ENCODE measurements at regions not wholly inside any gene's neighbourhood (a gene's known extent, or its start where the extent isn't known, plus 50 kb on each side); places are given as distances from the start of the nearest gene placed in this dataset.

DNA sequence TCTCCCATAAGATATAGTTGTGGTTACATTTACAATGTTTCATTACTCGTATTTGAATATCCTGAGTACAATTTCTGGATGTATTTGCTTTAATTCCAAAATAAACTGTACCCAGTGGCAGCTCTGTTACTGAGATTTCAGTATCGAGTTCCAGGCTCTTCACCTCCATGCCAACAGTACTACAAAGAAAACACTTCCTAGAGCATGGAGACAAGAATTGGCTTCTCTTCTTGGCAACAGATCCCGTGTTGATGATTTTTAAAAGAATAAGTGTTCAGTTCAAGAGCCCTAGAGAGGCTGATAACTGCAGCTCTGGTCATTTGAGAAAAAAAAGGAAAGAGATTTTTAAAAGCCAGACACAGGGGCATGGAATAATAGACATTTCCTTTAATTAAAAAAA, 302.8 kb downstream of the EFNB2 start:
- DNase-seq, result no peak

DNA sequence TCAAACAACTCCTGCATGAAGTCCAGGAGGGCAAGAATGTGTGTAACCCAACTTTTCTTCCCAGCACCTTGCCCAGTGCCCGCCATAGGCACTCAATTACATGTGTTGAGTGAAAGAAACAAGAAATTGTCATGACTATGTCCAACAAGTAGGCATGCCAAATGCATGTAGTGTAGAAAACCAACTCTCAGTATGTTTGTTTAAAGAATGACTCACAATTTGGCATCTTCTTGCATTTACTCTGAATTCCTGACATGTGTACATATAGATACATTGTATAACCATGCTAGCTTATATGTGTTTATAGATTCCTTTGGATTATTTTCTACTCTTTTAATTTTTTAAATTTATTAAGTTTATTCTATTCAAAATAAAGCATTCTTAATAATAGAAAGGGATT, 305.0 kb downstream of the EFNB2 start:
- no peak for DNase-seq

DNA sequence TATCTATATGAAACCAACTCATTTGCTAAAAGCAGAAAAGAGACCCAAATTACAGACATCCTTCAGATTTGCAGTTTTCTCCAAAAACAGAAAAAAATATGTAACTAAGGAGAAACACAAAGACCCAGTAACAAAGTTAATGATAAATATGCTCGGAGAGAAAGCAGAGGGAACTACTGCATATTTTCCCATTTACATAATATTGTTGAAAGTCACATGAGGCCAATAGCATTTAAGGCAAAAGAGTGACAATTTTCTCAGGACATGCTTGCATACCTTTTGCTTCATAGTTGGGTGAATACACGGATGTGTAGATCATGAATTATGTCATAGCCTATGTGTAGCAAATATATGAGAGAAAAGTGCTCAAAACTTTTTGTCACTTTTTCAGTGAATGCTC, 310.3 kb downstream of the EFNB2 start:
- DNase-seq, result no peak

DNA sequence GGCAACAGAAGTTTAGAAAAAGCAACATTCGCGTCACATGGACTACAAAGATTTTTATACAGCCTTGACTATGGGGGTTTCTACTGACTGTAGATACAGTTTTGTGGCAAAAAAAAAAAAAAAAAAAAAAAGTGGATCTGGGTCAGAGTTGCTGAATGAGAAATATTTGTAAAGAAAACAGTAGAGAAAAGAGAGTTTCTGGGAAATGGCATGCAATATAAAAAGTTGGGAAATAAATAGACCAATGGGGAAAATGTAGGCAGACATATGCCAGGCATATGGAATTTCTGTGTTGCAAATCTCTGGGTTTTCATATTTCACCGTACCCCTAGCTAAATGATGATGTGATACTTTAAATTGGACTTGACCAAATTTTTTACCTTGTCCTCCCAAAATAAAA, 315.3 kb downstream of the EFNB2 start:
- no peak for DNase-seq

DNA sequence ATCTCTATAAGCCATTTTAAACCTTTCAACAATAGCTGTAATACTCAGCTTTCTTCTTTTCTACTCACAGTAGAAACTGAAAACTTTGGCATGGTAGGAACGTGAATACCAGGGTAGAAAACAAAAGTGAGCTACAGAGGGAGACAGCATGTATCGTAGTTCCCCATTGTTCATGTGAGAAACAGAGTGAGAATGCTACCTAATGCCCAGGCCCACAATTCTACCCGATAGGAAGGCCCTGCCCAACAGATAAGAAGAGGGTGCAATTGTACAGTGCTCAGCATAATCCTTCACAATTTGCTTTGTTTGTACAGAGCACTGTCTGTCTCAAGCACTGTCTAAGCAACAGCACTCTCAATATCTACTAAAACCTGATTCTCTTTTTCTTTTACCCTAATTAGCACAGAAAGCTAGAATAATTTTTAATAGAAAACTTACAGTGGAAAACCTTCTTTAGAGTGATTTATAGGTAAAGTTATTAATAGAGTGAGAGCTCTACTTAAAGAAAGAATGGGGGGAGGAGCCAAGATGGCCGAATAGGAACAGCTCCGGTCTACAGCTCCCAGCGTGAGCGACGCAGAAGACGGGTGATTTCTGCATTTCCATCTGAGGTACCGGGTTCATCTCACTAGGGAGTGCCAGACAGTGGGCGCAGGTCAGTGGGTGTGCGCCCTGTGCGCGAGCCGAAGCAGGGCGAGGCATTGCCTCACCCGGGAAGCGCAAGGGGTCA, 322.3 kb downstream of the EFNB2 start:
- no peak for DNase-seq

DNA sequence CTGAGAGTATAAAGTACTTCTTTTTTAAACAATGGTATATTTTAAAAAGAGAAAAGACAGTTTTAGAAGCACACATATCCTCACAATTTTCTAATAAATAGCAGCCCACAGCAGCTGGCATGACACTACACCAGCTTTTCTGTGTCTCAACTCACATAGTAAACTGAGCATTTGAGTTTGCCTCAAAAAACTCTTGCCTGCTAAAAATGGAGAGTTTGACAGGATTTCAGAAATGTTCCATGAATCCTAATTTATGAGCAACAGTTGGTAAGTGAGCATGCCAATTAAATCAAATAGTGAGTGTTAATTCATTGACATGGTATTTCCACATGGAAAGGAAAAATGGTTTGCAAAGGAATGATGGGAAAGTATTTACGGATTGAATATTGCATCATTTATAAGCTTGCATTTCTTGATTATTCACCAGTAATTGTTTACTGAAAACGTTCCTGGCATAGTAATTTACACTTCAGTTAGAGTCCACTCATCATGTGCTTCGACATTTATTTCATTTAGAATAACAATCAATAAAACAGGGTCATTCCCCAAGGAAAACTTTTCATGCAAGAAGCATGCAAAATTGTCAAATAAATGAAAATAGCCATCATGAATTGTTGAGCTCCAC, 323.0 kb downstream of the EFNB2 start:
- DNase-seq, result no peak

DNA sequence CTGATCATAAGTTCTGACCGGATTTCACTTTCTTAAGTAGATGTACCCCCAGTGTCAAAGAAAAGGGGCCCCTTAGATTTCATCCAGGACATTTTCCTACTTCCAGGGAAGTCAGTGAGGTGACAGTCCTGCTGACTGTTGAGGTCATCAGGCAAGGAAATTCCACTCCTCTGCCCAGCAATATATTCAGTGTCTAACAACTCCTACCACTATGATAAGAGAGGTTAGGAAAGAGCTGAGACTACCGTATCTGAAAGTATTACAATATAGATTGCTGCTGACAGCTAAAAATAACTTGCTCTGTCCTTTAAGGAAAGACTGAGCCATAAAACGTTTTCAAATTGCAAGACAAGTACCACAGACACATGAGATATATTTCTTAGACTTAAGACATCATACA, 325.1 kb downstream of the EFNB2 start:
- no peak for DNase-seq

DNA sequence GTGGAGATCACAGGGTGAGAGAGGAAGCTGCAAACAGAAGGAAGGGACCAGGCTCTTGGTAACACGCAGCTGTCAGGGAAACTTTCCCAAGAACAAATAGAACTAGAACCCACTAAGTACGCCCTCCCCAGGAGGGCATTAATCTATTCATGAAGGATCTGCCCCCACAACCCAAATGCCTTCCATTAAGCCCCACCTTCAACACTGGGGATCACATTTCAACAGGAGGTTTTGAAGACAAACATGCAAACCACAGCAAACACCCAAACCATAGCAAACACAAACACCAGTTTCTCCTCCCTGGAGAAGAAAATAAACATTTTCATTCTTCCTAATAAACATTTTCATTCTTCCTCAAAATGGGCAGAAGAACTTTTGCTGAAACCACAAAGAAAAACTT, 329.6 kb downstream of the EFNB2 start:
- DNase-seq, result no peak

DNA sequence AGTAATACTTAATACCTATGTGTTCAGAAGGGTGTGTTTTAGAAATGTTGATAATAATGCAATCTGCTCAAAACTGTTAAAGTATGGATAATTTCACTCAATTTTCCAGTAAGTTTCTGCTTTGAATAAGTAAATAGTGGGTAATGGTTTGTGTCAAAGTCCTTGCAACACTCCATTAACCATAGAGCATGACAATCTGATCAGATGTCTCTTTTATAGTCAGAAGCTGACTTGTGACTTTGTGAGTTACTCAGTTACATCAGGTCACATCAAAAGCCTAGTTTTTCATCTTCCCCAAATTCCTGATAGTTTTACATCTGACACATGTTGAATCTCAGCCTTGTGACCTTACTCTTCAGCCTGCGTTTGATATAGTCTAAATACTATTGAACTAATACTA, 338.0 kb downstream of the EFNB2 start:
- no peak for DNase-seq

DNA sequence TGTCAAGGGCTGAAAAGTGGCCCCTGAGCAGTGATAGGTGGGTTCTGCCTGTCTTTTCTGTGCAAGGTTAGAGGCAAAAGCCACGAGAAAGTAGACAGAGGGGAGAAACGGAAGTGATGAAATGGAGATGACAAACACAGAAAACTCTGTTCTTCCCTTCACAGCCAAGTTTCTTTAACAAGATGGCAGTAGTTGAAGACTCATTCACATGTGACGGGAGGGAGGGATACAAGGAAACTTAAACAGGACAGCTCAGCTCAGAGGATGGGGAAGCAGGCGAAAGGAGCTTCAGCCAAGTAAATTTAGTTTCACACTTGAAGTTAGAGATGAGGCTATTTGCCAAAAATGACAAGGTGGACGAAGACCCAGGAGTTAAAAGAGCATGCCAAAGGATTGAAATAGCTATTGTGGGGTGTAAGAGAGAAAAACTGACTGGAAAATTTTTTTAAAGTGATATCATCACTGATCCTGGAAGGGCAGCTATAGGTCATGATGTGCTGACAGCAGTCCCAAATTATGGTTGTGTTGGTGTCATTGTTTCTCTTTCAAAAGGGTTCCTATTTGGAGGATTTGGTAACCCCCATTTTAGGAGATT, 347.9 kb downstream of the EFNB2 start:
- DNase-seq, result no peak

DNA sequence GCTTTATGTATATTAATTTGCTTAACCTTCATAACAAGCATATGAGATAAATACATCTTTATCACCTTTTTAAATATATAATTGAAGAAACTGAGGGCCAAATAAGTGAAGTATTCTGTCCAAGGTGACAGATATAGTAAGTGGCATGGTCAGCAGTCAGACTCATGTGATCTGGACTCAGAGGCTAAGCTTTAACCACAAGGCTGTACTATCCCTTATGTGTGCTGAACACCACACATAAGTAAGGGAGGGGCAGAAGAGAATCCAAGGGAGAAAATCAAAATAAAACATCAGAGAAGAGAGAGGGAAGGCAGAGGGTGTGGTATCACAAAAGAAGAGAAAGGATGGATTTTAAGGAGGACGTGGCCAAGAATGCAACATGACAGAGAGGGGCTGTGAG, 348.4 kb downstream of the EFNB2 start:
- DNase-seq, result no peak

DNA sequence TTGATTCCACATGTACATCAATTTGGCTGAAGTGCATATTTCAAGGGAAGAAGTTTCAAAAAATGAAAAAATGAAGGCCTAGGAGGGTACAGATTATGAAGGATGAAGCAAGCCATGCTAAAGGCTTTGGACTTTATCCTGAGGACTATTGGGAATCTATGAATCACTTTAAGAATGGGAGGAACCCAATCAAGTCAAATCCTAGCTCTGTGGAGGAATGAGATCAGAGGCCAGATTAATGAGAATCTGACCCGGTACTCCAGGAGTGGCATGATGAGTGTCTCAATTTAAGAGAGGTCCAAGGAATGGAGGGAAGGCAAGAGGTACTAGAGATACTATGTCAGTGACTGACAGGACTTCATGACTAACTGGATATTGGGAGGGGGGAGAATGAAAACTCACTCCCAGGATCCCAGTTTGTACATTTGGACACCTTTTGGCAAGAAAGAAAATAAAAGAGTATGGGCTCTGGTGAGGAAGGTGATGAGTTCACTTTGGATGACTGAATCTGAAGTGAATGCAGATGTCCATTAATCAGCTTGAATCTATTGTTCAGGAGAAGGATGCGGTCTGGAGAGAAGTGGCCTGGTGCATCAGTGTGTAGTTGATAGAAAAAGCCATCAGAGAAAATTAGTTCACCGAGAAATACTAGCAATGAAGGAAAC, 349.0 kb downstream of the EFNB2 start:
- no peak for DNase-seq

DNA sequence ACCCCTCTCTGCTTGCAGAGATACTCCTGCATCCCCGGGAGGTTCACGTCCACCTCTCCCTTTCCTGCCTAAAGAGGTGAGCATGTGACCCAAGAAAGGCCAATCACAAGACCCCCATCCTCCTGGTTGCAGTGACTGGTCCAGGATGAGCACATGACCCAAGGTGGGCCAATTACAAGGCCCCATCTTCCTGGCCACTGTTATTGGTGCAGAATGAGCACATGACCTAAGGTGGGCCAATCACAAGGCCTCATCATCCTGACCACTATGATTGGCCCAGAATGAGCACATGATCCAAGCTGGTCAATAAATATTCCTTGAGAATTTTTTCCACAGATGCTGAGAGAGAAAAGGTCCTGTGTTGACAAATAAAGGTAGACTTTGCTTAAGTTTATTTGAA, 350.7 kb downstream of the EFNB2 start:
- no peak for DNase-seq

DNA sequence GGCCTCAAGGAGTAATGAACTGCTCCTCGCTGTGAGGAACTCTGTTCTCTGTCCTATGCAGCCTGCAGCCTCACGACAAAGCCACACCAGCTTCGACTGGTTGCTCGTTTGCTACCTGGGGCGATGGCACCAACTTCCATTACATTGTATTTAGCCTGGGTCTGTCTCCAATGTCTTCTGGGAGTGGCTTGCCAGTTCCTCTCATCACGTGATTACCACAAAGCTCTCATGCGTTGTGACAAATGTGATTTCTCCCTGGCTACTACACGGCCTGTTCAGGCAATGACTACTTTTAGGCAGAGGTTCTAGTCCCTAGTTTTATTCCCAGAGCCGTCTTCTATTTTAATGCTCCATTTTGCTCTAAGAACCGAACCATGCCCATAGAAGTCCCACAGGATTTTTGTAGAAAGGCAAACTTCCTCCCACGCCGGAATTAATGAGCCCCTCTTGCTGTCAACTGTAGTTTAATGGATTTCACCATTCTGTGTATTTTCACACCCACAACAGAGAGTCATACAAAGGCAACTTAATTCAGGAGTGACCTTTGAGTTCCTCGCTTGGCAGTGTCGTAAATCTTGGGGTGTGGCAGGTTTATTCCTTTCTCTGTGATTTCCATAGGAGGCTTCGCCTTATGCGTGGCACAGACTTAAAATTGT, 351.9 kb downstream of the EFNB2 start:
- DNase-seq, result no peak

DNA sequence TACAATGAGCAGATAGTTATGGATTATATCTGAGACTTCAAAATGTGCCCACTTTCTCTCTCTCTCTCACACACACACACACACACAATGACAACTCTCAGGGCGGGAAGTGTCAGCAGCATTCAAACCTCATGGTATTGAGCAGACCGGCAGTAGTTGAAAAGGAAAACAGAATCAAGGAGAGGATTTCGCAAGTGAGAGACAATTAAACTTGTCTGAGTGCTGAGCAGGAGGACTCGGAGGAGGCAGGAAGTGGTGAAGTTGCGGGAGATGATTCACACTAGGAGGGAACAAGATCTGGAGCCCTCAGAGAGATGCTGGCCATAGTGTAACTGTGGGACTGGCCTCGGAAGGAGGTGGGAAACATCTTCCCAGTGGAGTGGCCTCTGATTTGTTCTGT, 353.1 kb downstream of the EFNB2 start:
- no peak for DNase-seq

DNA sequence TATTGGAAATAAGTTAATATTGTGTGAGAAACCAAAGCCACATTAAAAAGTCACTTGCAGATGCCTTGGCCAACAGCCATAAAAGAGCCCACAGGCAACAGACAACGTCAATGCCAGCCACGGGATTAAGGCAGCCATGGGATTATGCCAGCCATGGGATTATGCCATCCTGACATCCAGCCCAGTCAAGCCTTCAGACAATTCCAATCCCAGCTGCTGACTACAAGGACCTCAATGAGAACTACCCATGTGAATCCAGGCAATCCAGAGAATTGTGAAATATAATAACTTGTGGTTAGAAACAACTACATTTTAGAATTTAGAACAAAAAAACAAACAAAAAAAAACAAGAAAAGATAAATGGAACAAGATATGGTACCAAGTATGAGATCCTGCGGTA, 356.6 kb downstream of the EFNB2 start:
- no peak for DNase-seq

DNA sequence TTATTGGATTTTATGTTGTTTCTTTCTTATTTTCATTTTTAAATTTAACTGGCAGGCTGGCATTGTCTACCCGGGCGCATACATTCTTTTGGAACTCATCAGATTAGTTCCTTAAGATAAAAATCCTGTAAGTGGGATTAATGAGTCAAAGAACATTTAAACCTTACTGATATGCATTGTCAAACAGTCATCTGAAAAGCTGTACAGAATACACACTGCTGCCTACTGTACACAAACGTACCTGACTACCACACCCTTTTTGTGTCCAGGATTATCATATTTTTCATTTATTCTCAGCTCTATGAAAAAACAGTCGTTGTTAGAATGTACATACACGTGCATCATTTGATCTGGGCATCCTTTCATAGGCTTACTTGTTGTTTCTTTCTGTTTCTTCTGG, 358.3 kb downstream of the EFNB2 start:
- no peak for DNase-seq

DNA sequence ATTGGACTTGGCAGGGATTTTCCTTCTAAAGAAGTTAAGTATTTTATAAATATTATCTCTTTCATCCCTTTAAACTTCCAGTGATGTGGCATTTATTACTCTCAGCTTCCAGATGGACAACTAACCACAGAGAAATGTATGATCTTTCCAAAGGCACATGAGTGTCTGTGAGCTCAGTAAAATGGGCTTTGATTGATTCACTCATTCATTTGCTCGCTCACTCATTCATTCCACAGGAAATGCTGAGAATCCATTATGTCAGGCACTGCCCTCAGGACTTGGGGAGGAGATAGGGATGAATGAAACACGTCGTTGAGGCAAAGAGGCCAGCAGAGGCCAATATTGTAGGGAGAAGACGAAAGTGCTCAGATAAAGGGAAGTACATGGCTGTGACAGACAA, 359.3 kb downstream of the EFNB2 start:
- DNase-seq, result no peak

DNA sequence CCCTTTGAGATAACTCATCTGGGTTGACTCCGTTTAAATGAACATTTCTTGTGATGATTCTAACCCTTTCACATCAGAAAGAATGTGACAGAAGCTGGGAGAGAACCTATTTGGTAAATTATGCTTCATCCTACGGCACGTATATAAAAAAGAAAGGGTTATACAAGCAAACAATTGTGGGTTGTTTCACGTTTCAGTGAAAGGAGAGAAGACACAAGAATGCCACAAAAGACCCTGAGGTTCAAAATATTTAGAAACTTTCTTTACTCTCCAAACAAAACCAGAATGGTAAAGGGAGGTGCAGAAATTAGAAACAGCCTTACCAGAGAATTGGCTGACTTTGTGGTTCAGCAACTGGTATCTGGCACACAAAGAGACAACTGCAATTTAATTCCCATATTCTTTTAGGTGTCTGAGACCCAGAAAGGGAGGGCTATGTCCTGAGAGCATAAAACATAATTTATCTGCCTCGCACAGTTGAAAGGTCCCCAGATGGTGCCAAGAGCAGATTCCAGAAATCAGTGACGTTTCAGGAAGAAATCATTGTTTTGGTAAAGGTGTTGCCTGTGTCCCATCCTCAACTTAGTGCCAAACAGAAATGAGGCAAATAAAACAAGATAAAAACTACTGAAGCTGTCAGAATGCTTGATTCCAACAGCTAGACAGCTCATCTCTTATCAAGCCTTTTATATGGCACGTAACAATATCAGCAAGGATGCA, 361.4 kb downstream of the EFNB2 start:
- DNase-seq, result no peak

DNA sequence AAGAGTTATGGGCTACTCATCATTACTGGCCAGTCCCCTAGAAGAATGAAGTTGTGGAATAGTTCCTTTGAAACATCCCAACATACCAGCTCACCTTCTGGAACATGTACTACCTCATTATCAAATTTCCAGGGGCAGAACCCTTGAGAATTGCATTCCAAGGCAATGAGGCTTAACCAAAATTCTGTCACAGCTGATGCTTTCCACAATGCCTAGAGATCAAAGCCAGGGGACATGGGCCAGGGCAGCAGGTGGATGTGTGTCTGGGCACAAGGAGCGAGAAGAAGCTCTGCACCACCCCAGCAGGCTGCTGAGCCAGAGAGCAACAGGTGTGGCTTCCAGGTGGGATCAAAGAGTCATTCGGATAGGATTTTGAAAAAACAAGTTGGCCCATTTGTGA, 362.1 kb downstream of the EFNB2 start:
- DNase-seq, result no peak

DNA sequence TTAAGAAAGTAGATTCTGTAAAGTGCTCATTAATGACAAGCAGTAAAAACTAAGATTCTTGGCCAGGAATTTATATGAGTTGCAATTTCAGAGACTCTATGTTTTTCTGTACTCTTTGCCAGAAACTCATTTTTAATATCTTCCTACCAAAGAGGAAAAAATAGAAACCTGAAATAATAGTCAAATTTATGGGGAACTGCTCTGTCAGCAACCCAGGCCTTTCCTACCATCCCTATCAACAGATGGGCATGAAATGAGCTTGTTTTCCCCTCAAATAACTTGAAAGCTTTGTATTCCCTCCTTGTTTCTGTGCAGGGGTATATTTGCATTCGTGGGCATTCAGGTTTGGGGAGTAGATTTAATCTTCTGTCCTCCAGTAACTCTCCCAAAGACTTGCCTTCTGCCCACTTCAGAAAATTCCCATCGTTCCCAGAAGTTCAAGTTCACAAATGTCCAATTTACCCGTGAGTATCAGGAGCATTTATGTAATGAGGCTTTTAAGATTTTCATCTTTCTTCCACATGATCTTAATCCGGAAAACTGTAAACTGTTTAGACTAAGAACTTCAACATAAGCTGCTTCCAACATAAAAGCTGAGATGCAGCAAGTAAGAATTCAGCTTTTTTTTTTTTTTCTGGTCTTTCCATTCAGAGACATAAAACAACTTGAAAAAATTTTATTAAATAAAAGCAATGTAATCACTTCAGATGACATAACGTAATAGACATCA, 363.1 kb downstream of the EFNB2 start:
- DNase-seq, result no peak

DNA sequence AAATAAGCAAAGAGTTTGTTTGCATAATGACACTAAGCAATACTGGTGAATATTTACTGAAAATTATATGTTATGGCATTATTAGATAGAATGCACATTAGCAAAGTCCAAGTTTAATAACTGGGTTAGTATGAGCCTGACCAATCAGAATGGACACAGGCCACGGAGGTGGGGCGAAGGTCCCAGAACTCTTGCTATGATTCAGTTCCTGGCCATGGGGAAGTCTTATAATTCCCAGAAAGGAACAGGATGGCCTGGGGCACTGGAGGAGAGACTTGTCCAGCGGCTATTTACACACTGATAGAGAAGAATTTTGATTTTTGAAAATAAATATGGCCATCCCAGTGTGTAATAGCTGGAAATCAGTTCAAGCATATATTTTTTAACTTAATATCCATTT, 372.0 kb downstream of the EFNB2 start:
- no peak for DNase-seq

Measured in SHP77 treated with DMSO at 0.1 percent for 48 hours (cell line).